Mucosa of rectum (tissue), 2 donors: ENCODE measurements at regions not wholly inside any gene's neighbourhood (a gene's known extent, or its start where the extent isn't known, plus 50 kb on each side); places are given as distances from the start of the nearest gene placed in this dataset.

ENCODE experiments used
- H3K27ac ChIP-seq, 2 donors: one replicate each; pipeline ENCODE4 v1.7.0; 2013; ENCODE audit warnings: inconsistent platforms in 2 of 2, low read depth in 2 of 2, low read length in 2 of 2
- H3K27me3 ChIP-seq, 2 donors: one replicate each; pipeline ENCODE4 v1.7.0; 2013; ENCODE audit warnings: low read length in 2 of 2; ENCODE audit not compliant: control insufficient read depth in 2 of 2, insufficient read depth in 2 of 2
- H3K36me3 ChIP-seq, 2 donors: one replicate each; pipeline ENCODE4 v1.7.0; 2013; ENCODE audit warnings: low read length in 2 of 2; ENCODE audit not compliant: control insufficient read depth in 2 of 2, insufficient read depth in 2 of 2
- H3K4me1 ChIP-seq, 2 donors: one replicate each; pipeline ENCODE4 v1.7.0; 2013; ENCODE audit warnings: low read length in 2 of 2, mild to moderate bottlenecking in 1 of 2; ENCODE audit not compliant: control insufficient read depth in 2 of 2, insufficient read depth in 2 of 2
- H3K4me3 ChIP-seq, 2 donors: one replicate each; pipeline ENCODE4 v1.7.0; 2013; ENCODE audit warnings: low read length in 2 of 2
- H3K9ac ChIP-seq, 2 donors: one replicate each; pipeline ENCODE4 v1.7.0; 2013; ENCODE audit warnings: low read length in 2 of 2, low read depth in 1 of 2, mild to moderate bottlenecking in 1 of 2
- H3K9me3 ChIP-seq, 2 donors: one replicate each; pipeline ENCODE4 v1.7.0; 2013; ENCODE audit warnings: low read length in 2 of 2; ENCODE audit not compliant: control insufficient read depth in 2 of 2
- donor health status: healthy.
- donor health status: Normal muscosa, but diverticular disease.

DNA sequence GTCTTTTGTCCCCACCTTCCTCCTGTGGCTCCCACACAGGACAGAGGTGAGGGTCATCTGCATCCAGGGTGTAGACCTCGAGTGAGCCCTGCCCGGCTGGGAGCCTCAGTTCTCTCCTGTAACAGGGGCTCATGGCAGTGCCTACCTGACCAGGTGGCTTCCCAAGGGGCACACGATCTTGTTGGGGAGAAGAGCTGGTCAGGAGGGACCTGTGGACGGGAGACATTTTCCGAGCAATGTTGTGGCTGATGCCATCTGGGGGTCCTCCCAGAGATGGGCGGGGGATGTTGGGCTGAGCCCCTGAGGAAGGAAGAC lies 51.9 kb downstream of the CEBPB start:
- no peak overlapping the region for H3K4me3 ChIP-seq
- no peaks in the 10 kb centered on the region for H3K36me3 ChIP-seq
- H3K9ac ChIP-seq = peak overlapping the region in 1 of 2 donors; percentile 1
- H3K9me3 ChIP-seq = no peaks in the 10 kb centered on the region
- H3K27ac ChIP-seq = no peak overlapping the region
- H3K4me1 ChIP-seq = peaks cover 3 to 4% of the 10 kb centered on the region in 2 donors
- H3K27me3 ChIP-seq = no peaks in the 10 kb centered on the region

GRCh38 chr20:50242863-50243609 lies 52.4 kb downstream of the CEBPB start:
- Histone ChIP-seq H3K4me1 (peaks cover 3 to 4% of the 10 kb centered on the region in 2 donors), H3K4me3 (no peak overlapping the region), H3K36me3 (no peaks in the 10 kb centered on the region), H3K27ac (no peak overlapping the region), H3K9me3 (no peaks in the 10 kb centered on the region), H3K9ac (peak overlapping the region in 1 of 2 donors; percentile 52), H3K27me3 (no peaks in the 10 kb centered on the region)

DNA sequence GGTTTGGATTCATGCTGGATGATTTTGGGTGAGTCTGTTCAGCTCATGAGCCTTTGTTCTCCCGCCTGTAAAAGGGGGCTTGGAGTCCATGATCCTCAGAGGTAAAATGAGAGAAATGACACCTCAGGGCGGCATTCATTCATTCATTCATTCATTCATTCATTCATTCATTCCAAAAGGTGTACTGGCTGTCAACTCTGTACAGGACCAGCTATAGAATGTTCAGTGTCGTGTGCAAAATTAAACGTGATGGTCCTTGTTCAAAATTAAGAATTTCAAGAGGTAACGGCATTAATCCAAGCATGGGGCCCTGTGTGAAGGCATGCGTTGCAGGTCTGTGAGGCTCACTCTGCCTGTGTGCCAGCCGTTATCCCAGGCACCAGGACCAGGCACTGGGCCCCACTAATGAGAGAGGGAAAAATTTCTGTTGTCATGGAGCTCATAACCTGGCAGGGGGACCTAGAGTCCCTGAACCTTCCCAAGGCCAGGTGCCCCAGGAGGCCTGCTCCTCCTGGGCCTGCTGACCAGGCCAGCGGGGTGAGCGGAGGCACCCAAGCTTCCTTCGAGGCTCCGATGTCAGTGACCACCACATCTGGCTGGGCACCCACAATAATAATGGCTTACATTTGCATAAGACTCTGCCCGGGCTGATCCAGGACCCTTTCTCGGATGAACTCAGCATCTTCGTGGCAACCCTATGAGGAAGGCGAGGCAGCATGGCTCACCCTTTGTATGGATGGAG lies 53.2 kb downstream of the CEBPB start:
- Histone ChIP-seq H3K4me1 (peaks cover 3 to 4% of the 10 kb centered on the region in 2 donors), H3K36me3 (no peaks in the 10 kb centered on the region), H3K27ac (no peak overlapping the region), H3K9ac (peak overlapping the region in 1 of 2 donors; percentile 52), H3K9me3 (no peaks in the 10 kb centered on the region), H3K27me3 (no peaks in the 10 kb centered on the region), H3K4me3 (no peak overlapping the region)

DNA sequence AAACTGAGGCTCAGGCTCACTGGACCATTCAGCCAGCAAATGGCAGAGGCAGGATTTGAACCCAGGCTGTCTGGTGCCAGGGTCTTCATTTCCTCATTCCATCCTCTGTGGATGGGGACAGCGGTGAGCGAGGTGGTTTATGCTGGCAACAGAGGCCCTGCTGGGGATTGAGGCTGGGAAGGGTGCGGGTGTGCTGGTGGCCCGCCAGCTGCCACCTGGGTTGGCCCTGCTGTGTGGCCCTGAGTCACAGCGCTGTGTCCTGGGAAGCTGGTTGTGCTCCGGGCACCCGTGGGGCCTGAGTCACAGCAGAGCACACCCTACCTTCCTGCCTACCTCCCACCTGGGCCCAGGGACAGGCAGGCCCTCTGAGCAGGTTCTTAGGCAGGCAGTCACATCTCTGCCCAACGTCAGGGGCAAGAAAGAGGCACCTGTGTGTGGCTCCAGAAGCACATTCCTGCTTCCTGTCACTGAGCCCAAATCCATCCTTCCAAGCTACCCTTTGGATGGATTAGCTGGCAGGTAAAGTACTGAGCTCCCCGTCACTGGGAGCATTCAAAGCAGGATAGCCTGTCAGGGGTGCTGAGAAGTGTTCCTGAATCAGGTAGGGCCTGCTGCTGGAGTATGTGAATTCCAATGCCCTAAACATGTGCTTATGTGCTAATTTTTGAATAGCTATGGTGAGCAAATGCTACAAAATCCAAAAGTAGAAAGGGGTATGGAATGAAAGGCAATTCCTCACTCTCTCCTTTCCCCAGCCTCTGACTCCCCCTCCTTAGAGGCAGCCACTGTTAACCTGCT lies 53.9 kb downstream of the CEBPB start:
- H3K9me3 ChIP-seq = no peaks in the 10 kb centered on the region
- no peaks in the 10 kb centered on the region for H3K27me3 ChIP-seq
- no peak overlapping the region for H3K9ac ChIP-seq
- no peak overlapping the region for H3K27ac ChIP-seq
- H3K4me3 ChIP-seq = no peak overlapping the region
- H3K36me3 ChIP-seq = no peaks in the 10 kb centered on the region
- H3K4me1 ChIP-seq = peaks cover 3 to 8% of the 10 kb centered on the region in 2 donors

DNA sequence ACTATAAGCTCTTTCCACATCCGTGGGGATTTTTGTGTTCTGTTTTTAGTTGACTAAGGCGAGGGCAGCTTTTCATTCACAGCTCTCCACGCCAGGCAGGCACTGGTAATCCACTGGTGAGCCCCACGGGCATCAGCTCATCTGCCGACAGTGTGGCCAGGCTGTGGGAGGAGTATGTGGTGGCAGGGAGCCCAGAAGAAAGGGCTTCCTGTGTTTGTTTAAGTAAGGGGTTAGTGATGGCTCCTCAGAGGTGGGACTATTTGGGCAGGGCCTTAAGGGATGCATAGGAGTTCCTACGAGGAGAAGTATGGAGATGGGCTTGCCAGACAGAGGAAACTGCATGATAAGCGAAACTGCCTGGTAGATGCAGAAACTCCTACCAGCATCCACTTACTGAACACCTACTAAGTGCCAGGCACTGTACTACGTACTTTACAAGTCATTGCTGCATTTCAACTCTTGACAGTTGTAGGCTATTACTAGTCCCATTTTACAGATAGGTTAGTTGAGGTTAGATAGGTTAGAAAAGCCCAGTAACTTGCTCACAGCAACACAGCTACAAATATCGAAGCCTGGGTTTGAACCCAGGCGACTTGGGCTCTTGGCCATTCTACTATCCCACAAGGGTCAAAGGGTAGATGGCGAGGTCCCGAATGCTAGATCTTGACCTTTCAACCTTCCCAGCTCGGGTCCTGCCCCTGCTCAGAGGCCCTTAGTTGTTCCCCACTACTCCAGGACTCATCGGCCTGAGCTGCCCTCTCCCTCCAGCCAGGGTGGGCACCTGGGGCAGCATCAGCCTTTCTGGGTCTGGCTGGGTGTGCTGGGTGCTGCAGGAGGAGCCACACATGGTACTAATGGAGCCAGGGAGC lies 55.1 kb downstream of the CEBPB start:
- no peak overlapping the region for H3K27ac ChIP-seq

GRCh38 chr20:50246367-50247195 lies 56.0 kb downstream of the CEBPB start:
- H3K27me3 ChIP-seq = no peaks in the 10 kb centered on the region
- H3K36me3 ChIP-seq = no peaks in the 10 kb centered on the region
- no peak overlapping the region for H3K4me3 ChIP-seq
- H3K4me1 ChIP-seq = peaks cover 3 to 12% of the 10 kb centered on the region in 2 donors
- H3K9me3 ChIP-seq = no peaks in the 10 kb centered on the region
- no peak overlapping the region for H3K27ac ChIP-seq
- H3K9ac ChIP-seq = no peak overlapping the region

More for the DNA sequence above, 55.1 kb downstream of the CEBPB start:
- peaks cover 3 to 12% of the 10 kb centered on the region in 2 donors for H3K4me1 ChIP-seq
- no peaks in the 10 kb centered on the region for H3K27me3 ChIP-seq
- H3K9ac ChIP-seq = no peak overlapping the region
- H3K36me3 ChIP-seq = no peaks in the 10 kb centered on the region
- no peaks in the 10 kb centered on the region for H3K9me3 ChIP-seq
- no peak overlapping the region for H3K4me3 ChIP-seq

DNA sequence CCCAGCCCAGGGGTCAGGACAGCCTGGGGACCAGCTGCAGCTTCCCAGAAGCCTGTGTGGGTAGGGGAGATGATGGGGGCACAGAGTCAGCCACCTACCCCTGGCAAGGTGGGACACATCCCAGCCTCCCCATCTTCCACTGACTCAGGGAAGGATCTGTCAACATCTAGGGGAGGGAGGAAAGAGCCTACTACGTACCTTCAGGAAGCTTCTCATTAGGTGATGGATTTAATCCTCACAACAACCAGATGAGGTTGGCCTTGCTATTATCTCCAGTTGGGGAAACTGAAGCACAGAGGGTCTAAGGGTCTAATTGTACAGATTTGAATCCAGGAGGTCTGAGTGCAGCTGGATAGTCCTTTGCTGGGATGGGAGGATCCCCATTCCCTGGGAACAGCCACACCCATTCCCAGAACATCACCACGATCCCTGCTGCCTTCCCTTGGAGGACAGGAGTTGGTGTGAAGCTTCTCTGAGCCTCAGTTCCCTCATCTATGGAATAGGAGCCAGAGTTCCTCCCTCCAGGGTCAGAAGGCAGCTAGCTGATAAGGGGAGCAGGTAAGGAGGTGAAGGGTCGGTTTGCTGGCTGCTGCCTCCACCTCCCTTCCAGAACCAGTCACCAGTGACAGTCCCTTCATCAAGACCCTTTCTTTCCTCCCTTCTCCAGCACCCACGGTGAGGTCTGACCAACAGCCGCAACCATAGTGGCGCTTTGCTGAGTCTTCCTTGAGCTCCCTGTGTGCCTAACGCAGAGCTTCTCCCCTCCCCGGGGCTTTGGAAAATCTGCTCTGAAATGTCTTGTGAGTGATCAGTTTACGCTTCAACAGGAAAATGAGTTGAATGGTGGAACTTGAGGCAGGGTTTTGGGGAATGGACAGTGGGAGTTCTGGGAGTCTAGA lies 56.8 kb downstream of the CEBPB start:
- Histone ChIP-seq H3K4me1 (peaks cover 3 to 12% of the 10 kb centered on the region in 2 donors), H3K9ac (no peak overlapping the region), H3K27ac (no peak overlapping the region), H3K27me3 (no peaks in the 10 kb centered on the region), H3K4me3 (no peak overlapping the region), H3K36me3 (no peaks in the 10 kb centered on the region), H3K9me3 (no peaks in the 10 kb centered on the region)

- no peak overlapping the region for H3K4me3 ChIP-seq
- peaks cover 0 to 11% of the 10 kb centered on the region in 2 donors for H3K4me1 ChIP-seq
- H3K9me3 ChIP-seq = no peaks in the 10 kb centered on the region
- H3K27me3 ChIP-seq = no peaks in the 10 kb centered on the region
- H3K27ac ChIP-seq = no peak overlapping the region
- no peak overlapping the region for H3K9ac ChIP-seq
- H3K36me3 ChIP-seq = no peaks in the 10 kb centered on the region
Observed at GRCh38 chr20:50248104-50248641, 57.5 kb downstream of the CEBPB start.
